Smooth muscle cell (in vitro differentiated cells): ENCODE measurements at regions not wholly inside any gene's neighbourhood (a gene's known extent, or its start where the extent isn't known, plus 50 kb on each side); places are given as distances from the start of the nearest gene placed in this dataset.

Experiments
- DNase-seq: peaks from one replicate; lab custom pipeline; 2025; ENCODE audit not compliant: unreplicated experiment; lab: John Stamatoyannopoulos, UW
- H2AFZ ChIP-seq: fragments of 200-600 bp; sonication (generic); 2 replicates; pipeline ENCODE4 v1.6.0; 2016; ENCODE audit warnings: antibody characterized with exemption, low read depth, mild to moderate bottlenecking
- H3F3A ChIP-seq: fragments of 200-600 bp; sonication (generic); 2 replicates; pipeline ENCODE4 v1.6.0; 2017; ENCODE audit warnings: antibody characterized with exemption, low read depth
- H3K27ac ChIP-seq: fragments of 200-600 bp; sonication (generic); 2 replicates; pipeline ENCODE4 v1.5.1; 2016; ENCODE audit warnings: low read depth, mild to moderate bottlenecking
- H3K27me3 ChIP-seq: fragments of 200-600 bp; sonication (generic); 2 replicates; pipeline ENCODE4 v1.6.1; 2016; ENCODE audit warnings: low read depth, mild to moderate bottlenecking
- H3K36me3 ChIP-seq: fragments of 200-600 bp; sonication (generic); 2 replicates; pipeline ENCODE4 v1.5.1; 2016; ENCODE audit warnings: low read depth
- H3K4me1 ChIP-seq: fragments of 200-600 bp; sonication (generic); 2 replicates; pipeline ENCODE4 v1.5.1; 2016; ENCODE audit warnings: low read depth
- H3K4me2 ChIP-seq: fragments of 200-600 bp; sonication (generic); 2 replicates; pipeline ENCODE4 v1.6.0; 2016; ENCODE audit warnings: mild to moderate bottlenecking
- H3K4me3 ChIP-seq: fragments of 200-600 bp; sonication (generic); 2 replicates; pipeline ENCODE4 v1.5.1; 2016; ENCODE audit warnings: mild to moderate bottlenecking
- H3K79me2 ChIP-seq: fragments of 200-600 bp; sonication (generic); 2 replicates; pipeline ENCODE4 v1.6.0; 2016; ENCODE audit warnings: low read depth, mild to moderate bottlenecking
- H3K9ac ChIP-seq: fragments of 200-600 bp; sonication (generic); 2 replicates; pipeline ENCODE4 v1.6.0; 2016; ENCODE audit warnings: low read depth
- H3K9me3 ChIP-seq: fragments of 200-600 bp; sonication (generic); replicated peaks from 2 replicates; pipeline ENCODE4 v1.5.1; 2016; ENCODE audit warnings: low read depth
- H4K20me1 ChIP-seq: fragments of 200-600 bp; sonication (generic); 2 replicates; pipeline ENCODE4 v1.6.0; 2016; ENCODE audit warnings: low read depth
- WGBS: methylation state at CpG from one replicate; pipeline ENCODE4 v1.1.7; 2016; ENCODE audit warnings: low lambda C conversion rate; 5-methylcytosine and 5-hydroxymethylcytosine counted together
- TF ChIP-seq, protein P1 (sequence below): fragments of 200-600 bp; sonication (generic); IDR thresholded peaks from 2 replicates; pipeline ENCODE4 v1.5.1; 2017; ENCODE audit warnings: borderline replicate concordance, mild to moderate bottlenecking, antibody characterized with exemption; ENCODE audit not compliant: insufficient read depth, poor library complexity, severe bottlenecking

GRCh38 chr5:40385544-40385943, 294.2 kb upstream of the PTGER4 start:
- DNase-seq: no peak
- TF ChIP-seq, protein P1, sequence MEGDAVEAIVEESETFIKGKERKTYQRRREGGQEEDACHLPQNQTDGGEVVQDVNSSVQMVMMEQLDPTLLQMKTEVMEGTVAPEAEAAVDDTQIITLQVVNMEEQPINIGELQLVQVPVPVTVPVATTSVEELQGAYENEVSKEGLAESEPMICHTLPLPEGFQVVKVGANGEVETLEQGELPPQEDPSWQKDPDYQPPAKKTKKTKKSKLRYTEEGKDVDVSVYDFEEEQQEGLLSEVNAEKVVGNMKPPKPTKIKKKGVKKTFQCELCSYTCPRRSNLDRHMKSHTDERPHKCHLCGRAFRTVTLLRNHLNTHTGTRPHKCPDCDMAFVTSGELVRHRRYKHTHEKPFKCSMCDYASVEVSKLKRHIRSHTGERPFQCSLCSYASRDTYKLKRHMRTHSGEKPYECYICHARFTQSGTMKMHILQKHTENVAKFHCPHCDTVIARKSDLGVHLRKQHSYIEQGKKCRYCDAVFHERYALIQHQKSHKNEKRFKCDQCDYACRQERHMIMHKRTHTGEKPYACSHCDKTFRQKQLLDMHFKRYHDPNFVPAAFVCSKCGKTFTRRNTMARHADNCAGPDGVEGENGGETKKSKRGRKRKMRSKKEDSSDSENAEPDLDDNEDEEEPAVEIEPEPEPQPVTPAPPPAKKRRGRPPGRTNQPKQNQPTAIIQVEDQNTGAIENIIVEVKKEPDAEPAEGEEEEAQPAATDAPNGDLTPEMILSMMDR: no peak
- Histone ChIP-seq H3K4me1 (peaks cover 4% of the 10 kb centered on the region), H3K9ac (no peak overlapping the region), H3K27ac (no peak overlapping the region), H3K4me3 (no peak overlapping the region), H2AFZ (no peak overlapping the region), H4K20me1 (no peaks in the 10 kb centered on the region), H3K36me3 (no peaks in the 10 kb centered on the region), H3K27me3 (no peaks in the 10 kb centered on the region), H3K79me2 (no peaks in the 10 kb centered on the region), H3F3A (no peaks in the 10 kb centered on the region), H3K9me3 (no peaks in the 10 kb centered on the region), H3K4me2 (no peak overlapping the region)

GRCh38 chr5:40384782-40385390, 294.8 kb upstream of the PTGER4 start:
- H3K27me3 ChIP-seq: no peaks in the 10 kb centered on the region
- H2AFZ ChIP-seq: no peak overlapping the region
- H3K9ac ChIP-seq: peak overlapping the region; percentile 72
- TF ChIP-seq, protein P1: no peak
- no peak overlapping the region for H3K4me2 ChIP-seq
- peaks cover 4% of the 10 kb centered on the region for H3K4me1 ChIP-seq
- no peaks in the 10 kb centered on the region for H4K20me1 ChIP-seq
- 80% methylated on average over 3 of the region's 3 CpGs for WGBS
- H3K4me3 ChIP-seq: no peak overlapping the region
- H3K9me3 ChIP-seq: no peaks in the 10 kb centered on the region
- H3K27ac ChIP-seq: no peak overlapping the region
- no peaks in the 10 kb centered on the region for H3K79me2 ChIP-seq
- no peaks in the 10 kb centered on the region for H3F3A ChIP-seq
- H3K36me3 ChIP-seq: no peaks in the 10 kb centered on the region
- DNase-seq: no peak

DNA sequence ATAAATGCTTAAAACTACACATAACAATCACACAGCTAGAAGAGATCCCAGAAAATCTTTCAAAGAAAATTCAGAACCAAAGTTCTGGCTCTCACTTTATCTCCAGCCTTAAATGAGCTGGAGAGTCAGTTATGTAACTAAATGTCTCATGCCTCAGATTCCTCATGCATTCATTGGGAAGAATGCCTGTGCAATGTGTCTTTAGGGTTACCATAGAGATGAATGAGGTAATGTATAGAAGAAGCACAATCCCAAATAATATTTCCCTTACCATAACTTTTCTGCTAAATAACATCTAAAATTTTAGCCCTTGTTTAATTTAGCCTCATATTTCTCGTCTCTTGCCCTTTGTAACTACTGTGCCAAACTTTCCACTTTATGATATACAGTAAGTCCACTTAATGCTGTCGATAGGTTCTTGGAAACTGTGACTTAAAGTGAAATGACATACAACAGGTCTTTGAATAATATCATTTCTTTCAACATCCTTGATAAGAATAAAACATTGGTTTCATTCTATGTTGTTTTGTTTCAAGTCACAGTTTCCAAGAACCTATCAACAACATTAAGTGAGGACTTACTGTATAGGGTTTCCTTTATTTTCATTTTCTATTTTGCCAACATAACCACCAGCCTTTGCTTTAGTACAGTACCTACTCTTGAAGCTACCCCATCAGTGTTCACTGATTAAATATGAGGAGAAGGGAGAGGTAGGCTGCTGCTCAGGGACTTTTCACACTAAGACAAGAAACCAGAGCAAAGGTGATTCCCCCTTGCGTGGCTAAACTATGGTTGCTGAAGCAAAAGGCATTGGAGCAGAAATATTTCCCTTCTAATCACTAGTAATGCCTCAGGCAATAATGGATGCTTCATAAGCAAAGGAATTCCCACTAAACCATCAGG, 295.7 kb upstream of the PTGER4 start:
- H3K4me1 ChIP-seq: peaks cover 4% of the 10 kb centered on the region
- H3K27ac ChIP-seq: peak overlapping the region; percentile 82
- H3K79me2 ChIP-seq: no peaks in the 10 kb centered on the region
- no peaks in the 10 kb centered on the region for H3F3A ChIP-seq
- DNase-seq: no peak
- TF ChIP-seq, protein P1: no peak
- no peaks in the 10 kb centered on the region for H3K9me3 ChIP-seq
- WGBS: 77% methylated on average over 3 of the region's 3 CpGs
- no peaks in the 10 kb centered on the region for H4K20me1 ChIP-seq
- H3K9ac ChIP-seq: peak overlapping the region; percentile 72
- H3K36me3 ChIP-seq: no peaks in the 10 kb centered on the region
- no peaks in the 10 kb centered on the region for H3K27me3 ChIP-seq
- H3K4me2 ChIP-seq: peak overlapping the region; percentile 5
- no peak overlapping the region for H3K4me3 ChIP-seq
- no peak overlapping the region for H2AFZ ChIP-seq
